ENCODE measurements at regions not wholly inside any gene's neighbourhood (a gene's known extent, or its start where the extent isn't known, plus 50 kb on each side); places are given as distances from the start of the nearest gene placed in this dataset.
A peak's percentile ranks its signal among the peaks of the same experiment; 100 is the strongest.

DNA sequence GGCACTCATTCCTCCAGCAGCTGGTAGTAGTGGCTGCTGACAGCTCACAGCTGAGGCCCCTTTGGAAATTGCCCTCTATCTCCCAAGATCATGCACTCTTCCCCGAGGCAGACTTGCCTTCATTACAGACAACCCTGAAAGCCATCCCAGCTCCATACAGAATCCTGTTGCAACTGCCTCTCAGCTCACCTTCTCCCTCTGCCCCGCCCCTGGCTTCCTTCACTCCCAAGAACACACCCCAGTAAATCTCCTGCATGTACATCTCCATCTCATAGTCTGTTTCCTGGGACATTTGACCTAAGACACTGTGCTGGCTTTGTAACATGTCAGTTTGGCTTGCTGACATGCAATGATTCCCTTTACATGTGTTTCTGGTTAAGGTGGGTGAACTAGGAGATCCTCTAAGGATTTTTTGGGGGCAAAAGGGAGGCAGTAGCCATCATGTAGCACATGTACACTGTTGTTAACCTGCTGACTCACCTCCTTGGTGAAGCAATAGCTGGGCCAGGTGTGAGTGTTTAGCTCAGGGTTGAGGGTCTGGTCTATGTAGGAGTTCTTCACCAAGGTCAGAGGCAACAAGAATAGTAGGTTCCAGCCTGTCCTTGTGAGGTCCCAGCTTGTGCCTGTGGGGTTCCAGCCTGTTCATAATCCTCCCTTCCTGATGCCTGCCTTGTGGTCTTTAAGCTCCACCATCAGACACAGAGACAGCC is 179.6 kb downstream of the CSNK2A3 start:
- DNase-seq = no peak

DNA sequence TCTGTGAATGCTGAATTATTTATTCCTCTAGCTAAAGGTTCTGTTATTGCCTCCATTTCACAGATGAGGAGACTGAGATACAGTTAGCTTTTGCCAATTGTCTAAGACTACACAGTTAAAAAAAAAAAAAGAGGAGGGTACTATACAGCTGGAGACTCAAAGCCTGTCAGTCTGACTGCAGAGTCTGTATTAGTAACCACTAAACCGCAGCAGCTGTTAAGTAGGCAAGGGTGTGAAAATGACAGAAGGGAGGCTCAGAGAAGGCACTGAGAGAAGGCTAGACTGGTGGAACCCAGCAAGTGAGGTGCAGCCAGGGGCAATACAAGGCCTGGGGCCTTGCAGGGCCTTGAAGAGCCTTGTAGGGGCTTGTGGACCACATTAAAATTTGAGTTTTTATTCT is 181.2 kb downstream of the CSNK2A3 start:
- DNase-seq = peak; percentile 18

DNA sequence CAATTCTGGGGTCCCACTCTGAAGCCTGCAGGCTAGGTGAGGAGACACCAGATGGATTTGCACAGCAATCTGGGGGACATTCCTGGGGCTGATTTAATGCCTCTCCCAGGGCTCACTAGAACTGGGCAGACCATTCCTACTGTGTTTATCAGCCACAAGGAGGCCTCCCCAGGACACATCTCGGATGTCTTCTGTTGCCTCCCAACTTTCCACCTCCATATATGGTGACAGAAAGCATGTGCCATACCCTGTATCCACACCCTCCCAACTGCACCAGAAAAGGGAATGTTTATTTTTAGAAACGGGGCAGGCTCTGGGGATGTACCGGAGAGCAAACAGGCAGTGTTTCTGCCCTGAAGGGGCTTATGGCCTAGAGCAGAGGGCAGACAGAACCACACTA is 181.8 kb downstream of the CSNK2A3 start:
- no peak for DNase-seq

DNA sequence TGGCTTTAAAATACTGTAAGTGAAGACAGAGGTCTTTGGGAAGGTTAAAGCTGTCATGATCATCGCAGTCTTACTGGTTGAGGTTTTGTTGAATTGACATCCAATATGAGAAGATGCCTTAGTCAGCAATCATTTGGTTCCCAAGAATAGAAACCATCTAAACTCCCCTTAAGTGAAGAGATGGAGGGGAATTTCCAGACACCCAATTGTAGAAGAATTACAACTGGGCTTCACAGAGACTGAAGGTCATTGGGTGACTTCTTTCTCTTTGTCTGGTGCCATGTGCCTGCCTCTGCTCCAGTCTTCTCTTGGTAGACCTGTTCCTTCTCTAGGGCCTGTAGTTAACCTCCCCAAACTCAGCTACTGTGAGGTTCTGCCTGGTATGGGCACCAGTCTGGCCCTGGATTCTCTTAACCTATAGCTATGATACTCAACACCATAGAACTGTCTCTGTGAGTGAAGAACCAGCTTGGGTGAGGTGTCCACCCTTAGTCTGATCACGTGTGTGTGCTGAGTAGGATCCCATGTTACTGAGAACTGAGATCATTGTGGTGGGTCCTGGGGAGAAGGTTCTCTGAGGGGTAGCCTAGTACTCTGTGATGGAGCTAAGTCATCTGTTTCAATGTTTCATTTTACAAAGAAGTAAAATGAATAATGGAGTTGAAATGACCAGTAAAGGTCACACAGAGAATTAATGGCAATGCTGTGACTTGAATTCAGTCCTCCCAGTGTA is 182.5 kb downstream of the CSNK2A3 start:
- DNase-seq = no peak

DNA sequence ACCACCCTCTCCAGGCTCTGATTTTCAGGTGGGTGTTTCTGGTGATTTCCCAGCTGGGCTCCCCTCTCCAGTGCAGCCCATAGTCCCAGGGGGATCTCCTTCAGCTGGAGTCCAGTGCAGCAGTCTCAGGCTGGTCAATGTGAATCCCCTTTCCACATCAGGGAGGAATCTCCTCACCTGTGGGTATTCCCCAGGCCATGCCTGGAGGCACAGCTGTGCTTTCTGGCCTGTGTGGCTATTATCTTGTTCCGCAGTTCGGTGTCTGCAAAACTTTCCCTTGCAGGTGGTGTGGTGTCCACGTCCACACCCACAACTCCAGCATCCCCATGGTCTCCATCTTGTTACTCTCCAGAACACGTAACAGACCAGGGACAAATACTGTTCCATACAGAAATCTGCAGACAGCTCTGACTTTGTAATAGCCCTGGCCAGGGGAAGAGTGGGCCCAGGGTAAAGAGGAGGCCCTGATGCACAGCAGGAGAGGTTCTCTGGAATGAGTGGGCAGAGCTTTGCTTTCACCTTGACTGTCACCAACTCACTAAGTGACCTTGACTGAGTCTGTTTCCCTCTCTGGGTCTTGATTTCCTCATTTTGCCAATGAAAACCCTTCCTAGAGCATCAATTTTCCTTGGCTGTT is 183.2 kb downstream of the CSNK2A3 start:
- no peak for DNase-seq

DNA sequence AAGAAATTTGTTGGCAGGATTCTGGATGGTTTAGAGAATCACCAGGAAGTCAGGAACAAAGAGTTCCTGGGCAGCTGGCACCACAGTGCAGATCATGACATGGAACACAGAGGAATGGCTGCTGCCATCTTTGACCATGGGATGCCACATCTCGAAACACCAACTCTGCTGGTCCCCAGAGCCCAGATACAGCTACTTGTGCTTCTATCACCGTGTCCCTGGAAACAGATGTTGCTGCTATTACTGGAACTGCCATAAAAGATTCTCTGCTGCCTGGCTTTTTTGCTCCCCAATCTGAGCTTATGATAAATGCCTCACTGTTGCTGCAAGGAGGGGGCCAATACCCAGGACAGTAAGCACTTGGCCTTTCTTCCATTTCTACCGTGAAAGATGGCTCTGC is 185.2 kb downstream of the CSNK2A3 start:
- no peak for DNase-seq

DNA sequence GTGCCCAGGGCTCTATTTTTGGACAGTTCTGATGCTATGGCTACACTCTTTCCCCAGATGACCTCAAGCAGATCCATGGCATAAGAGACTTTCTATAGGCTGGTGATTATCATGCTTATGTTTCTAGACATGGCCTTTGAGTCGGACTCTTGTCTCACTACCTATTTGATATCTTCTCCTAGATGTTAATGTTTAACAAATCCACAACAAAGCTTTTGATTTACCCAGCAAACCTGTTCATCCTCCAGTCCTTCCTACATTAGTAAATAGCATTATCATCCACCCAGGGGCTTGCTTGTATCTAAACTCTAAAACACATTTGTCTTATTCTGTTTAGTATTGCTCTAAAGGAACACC is 188.7 kb downstream of the CSNK2A3 start:
- no peak for DNase-seq

DNA sequence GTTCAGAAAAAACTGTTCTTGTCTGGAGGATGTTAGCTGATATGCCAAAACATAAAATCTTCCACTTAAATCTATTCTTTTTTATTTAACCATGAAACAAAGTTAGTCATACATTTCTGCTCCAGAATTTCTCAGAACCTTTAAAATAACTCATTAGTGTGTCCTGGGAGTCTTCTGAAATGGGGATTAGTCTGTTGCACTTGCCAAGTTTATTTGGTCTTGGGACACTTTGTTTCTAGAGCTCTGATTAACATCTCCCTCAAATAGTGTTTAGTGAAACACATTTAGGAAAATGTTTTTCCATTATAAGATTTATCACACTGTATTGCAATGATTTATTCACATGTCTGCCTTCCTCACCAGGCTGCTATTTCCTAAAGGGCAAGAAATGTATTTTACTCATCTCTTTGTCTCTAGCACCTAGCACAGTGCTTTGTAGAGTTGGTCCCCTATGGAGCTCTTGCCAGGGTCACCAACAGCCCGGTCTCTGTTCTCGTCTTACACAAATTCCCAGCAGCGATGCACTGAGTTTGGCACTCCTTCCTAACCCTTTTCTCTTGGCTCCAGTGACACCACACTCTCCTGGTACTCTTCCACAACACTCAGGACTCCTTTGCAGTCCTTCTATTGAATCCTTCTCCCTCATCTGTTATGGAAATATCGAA is 189.2 kb downstream of the CSNK2A3 start:
- DNase-seq = no peak

DNA sequence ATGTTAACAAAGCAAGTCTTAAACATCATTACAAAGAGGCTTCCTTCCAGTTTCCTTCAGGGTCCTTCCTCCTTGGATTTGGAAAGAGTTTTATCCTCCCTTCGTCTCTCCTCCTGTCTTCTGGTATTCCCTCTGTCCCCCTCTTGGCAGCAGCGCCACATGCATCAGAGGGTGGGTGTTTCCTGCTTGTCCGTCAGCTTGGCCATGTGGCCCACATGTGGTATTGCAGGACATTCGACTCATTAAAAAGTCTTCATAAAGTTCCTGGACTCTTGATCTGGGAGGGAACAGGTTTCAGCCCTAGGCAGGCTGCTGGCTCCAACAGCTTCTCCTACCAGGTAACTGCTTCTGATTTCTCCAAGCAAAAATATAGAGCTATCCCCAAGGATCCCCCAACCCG is 189.8 kb downstream of the CSNK2A3 start:
- DNase-seq = no peak

DNA sequence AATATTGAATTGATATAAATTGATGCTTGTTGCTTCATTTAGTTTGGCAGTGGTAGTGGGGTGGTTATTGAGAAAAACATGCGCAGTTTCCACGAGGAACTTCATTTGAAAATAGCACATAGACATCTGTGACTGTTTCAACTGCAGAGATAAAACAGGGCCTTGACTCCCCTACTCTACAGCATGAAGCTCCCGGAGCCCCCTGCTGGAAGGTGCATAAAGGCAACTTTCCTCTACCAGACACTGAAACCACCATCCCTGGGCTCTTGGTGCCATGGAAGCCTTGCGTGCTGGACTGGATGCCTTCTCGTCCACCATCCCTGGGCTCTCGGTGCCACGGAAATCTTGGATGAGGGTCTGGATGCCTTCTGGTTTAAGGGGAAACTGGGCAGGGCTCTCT is 195.9 kb downstream of the CSNK2A3 start:
- DNase-seq = peak; percentile 56 to 68

DNA sequence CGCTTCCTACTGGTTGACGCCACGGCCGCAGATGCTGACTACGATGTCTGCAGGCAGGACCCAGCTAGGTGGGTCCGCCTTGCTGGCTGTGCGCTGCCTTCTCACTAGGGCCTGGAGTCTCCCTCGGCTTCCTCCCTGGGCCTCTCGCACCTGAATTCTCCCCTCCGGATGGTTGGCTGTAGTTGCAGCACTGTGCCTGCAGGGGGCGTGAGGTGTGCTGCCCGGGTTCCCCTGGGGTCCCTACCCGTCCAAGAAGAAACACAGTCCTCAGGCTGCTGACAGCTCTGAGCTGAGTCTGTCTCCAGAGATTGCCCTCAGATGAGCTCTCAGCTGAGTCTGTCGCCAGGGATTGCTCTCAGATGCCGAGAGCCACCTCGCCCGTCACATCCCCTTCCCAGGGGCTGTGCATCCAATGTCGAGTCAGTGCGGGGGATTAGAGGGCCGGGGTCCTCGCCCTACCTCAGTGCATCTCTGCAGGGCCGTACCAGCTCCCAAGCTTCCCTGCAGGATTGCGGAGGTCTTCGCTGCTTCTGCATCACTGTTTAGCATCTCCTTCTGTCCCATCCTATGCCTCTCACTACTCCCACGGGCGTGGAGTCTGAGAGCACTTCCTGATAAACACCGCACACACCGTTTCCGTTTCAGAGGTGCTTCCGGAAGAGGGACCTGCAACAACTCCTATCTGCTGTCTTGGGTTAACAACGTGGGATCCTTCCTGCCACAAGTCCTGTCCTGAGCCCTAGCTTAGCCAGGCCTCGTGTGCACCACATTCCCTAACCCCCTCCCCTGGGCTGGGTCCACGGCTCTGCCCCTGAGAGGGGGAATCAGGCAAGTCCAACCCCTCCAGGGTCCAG is 196.9 kb downstream of the CSNK2A3 start:
- DNase-seq = peak; percentile 35 to 54

DNA sequence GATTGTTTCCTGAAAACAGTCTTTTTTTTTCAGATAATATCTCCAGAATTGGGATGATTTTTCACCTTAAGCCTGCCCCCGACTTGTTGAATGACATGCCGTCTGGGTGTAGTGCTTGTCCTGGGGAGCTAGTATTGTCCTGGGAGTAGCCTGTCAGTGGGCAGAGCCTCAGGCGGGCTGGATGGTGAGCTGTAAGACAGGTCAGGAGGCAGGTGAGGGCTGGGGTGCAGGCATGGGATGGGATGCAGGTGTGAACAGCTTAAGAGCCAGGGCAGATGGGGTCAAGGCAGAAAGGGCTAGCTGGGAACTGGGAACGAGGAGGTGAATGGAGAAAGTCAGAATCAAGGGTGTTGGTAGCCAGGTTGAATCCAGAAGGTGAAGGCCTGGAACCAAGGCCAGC is 200.2 kb downstream of the CSNK2A3 start:
- DNase-seq = no peak

DNA sequence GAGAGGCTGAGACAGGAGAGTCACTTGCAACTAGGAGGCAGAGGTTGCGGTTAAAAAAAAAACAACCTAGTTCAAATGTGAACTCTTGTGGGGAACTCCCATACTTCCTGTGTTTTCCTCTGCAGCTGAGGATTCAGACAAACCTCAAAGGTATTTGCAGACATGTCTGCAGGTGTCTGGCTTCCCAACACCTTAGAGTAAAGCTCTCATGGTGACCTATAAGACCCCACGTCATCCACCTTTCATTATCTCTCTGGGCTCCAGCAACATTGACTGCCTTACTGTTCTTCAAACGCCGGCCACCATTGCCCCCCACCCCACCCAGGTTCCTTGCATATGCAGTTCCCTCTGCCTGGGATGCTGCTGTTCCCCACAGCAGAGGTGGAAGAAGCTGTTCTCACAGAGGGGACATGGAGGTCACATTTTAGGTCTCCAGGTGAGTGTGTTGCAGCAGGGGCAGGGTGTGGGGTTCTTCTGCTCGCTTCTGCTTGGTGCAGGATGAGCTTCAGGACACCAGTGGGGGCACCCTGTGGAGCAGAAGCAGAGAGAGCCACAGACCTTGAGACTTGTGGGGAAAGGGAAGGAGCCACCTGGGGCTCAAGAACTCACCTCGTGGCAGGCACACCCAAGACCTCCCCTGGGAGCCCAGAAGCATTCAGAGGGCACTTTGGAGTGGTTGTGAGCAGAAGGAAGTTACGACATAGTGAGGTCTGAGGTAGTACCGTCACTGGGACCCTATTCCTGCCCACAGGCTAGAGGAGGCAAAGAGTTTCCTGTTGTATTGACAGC is 203.2 kb downstream of the CSNK2A3 start:
- peak; percentile 25 to 33 for DNase-seq

DNA sequence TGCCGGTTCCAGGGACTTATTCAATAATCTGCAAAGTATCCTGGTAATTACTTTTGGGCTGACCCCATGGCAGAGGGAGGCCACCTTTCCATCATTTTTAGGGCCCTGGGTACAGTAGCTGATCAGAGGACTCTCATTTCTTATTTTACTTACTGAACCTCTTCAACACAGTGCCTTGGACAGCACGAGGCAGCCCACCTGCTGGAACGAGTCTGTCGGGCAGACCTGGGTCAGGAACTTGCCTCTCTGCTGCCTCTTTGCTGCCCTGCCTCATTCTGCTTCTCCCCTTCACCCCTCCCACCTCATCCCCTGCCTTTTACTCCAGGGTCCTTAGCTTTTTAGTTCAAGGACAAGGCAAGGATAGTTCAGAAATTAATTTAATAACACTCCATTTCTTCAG is 204.5 kb downstream of the CSNK2A3 start:
- no peak for DNase-seq

DNA sequence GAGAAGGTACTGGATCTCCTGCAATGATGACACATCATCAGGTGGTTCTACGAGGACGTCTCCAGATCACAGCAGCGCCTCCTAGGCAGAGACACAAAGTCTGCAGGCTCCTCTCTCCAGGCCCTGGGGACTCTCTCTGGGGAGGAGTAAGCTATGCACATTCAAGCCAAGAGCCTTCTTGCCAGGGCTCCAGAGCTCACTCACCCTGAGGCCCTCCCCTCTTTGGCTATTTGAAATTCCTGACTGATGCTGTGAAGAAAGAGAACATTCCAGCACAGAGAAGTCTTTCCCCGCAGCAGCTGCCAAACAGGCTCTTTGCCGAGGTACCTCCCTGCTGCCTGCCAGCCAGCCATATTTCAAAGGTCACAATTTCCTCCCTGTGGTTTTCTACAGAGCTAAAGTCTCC is 204.9 kb downstream of the CSNK2A3 start:
- DNase-seq = peak; percentile 25 to 30

DNA sequence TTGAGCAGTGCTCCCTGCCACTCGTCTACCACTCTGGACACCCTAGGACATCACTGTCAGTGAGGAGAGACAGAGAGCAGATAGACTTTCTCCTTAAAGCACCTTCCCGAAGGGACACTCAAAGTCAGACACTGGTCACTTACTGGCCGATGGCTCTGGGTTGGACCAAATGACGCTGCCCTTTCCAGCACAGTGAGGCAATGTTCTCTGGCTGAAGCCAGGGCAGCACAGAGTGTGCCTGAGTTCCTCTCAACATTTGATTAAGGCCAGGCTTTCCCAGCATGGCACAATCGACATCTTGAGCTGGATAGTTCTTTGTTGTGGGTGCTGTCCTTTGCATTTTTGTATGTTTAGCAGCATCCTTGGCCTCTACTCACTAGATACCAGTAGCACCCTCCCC is 206.2 kb downstream of the CSNK2A3 start:
- no peak for DNase-seq

DNA sequence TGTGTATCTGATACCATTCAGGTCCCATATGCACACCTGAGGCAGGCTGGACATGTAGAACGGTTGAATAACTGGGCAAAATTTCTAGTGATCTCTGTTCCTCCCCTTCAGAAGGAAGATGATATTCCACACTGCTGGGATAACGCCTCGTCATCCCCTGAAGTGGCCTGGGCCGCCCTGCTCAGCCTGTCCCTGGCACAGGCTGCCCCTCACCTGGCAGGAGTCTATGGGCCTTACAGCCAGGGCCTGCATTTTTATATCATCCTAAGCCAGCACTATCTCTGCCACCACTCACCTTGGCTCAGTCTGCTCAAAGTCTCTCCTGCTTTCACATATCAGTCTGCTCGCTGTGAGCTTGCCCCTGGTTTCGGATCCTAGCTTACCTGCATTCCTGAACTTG is 209.2 kb downstream of the CSNK2A3 start:
- no peak for DNase-seq

DNA sequence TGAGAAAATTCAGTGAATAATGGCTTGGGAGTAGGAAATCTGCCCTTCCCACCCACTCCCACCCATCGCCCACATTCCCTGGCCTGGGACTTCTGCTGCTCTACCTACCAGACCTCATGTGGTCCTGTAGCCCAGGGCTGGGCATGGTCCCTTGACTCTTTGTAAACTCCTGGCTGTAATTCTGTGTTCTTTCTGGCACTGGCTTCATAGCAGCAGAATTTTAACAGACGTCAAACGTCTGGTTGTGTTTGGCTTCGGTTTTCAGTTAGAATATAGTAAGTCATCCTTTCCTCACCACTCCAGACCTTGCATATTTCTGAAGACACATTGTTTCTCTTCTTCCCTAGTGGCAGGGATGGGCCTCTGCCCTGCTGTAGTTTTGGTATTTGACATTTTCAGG is 210.6 kb downstream of the CSNK2A3 start:
- DNase-seq = no peak

DNA sequence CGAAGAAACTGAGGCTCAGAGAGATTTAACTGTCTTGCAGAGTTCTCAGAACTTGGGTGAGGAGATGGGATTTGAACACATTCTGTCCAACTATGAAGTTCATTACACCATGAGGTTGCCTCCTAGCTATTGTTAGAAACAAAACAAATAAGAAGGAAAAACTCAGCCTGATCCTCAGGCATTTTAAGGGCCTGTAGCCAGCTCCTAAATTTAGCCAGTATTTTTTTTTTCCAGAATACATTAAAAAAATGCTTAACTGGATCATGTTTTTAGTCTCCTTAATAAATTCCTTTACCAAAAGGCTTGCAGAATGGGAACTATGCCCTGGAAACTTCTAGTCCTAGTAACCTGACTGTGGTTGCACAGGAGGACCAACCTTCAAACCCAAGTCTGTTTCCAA is 212.0 kb downstream of the CSNK2A3 start:
- DNase-seq = no peak

DNA sequence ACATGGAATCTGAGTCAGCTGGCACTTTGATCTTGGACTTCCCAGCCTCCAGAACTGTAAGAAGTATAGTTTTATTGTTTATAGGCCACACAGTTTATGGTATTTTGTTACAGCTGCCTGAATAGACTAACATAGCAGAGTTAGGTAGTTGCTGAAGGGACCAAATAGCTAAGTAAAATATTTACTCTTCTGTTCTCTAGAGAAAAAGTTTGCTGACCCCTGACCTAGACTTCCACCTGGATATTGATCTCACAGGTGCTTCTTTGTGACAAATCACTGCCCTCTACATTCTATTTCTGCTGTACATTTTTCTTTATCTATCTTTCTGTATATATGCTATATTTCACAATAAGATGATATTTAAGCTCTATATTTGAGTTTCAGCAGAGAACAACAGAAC is 212.5 kb downstream of the CSNK2A3 start:
- no peak for DNase-seq

DNA sequence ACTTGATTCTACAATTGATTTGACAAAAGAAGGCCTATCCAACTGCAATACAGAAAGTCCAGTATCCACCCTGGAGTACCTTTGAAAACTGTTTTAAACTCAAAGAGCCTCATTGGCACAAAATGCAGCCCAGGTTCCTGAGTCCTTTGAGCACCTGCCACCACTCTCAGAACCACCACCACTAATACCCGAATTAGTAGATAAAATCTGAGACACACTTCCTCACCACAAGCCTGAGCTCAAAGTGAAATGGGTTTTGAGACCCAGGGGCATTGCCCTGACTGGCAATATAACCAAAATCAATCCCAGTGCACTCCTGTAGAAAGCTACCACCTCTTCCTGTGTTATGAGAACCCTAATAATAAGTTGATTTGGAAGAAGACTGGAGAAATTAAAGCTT is 215.7 kb downstream of the CSNK2A3 start:
- no peak for DNase-seq
